ENCODE measurements at regions not wholly inside any gene's neighbourhood (a gene's known extent, or its start where the extent isn't known, plus 50 kb on each side); places are given as distances from the start of the nearest gene placed in this dataset.
"Not testable (repeated sequence)": the region's sequence is repeated elsewhere in the genome, so short reads cannot be mapped to it uniquely, and the experiment has no call there.

GRCh38 chr20:48329676-48330664 is 497.8 kb downstream of the PREX1 start:
- DNase-seq (ENCODE audit: low read depth): no peak

- DNase-seq (ENCODE audit: low read depth): no peak
Measured at GRCh38 chr20:48329031-48329615, 498.7 kb downstream of the PREX1 start.

- DNase-seq (ENCODE audit: low read depth): not testable (repeated sequence)
Measured at GRCh38 chr20:48327848-48328247, 500.0 kb downstream of the PREX1 start.

DNA sequence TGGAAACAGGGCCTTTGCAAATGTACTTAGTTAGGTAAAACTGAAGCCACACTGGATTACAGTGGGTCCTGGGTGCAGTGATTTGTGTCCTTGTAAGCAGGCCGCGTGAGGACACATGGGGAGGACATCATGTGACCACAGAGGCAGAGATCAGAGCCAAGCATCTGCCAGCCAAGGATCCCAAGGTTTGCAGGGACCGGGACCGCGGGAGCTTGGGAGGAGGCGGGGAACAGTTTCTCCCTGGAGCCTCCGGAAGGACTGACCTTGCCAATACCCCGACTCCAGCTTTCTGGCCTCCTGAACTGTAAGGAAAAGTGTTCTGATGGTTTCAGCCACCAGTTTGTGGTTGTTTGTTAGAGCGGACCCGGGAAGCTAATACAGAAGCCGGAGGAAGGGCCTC is 500.9 kb downstream of the PREX1 start:
- DNase-seq (ENCODE audit: low read depth): no peak

- no peak for DNase-seq (ENCODE audit: low read depth)
Measured at GRCh38 chr20:48326434-48326691, 501.4 kb downstream of the PREX1 start.

- DNase-seq (ENCODE audit: low read depth): no peak
Measured at GRCh38 chr20:48325656-48326433, 502.0 kb downstream of the PREX1 start.

- DNase-seq (ENCODE audit: low read depth): no peak
Measured at GRCh38 chr20:48324744-48325143, 503.1 kb downstream of the PREX1 start.

- no peak for DNase-seq (ENCODE audit: low read depth)
Measured at GRCh38 chr20:48321271-48321670, 506.5 kb downstream of the PREX1 start.

GRCh38 chr20:48319943-48320584 is 507.7 kb downstream of the PREX1 start:
- no peak for DNase-seq (ENCODE audit: low read depth)

DNA sequence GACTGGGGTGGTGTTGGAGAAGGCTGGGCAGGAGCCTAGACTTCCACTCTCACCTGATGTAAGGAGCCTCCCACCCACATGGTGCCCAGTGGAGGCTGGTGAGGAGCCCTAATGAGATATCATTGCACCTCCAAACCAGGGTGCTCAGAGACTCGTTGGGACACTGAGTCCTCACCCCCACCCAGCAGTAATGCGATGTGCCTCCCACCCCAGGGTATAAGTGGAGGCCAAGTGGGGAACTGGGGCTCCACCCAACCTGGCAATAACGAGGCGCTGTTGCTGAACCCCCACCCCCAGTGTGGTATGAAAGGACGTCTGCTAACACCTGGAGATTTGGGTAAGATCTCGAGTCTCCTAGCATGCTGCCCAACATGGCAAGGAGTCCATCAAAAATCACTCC is 510.2 kb downstream of the PREX1 start:
- DNase-seq (ENCODE audit: low read depth): no peak

- no peak for DNase-seq (ENCODE audit: low read depth)
Measured at GRCh38 chr20:48314925-48315592, 512.7 kb downstream of the PREX1 start.

GRCh38 chr20:48313324-48313723 is 514.5 kb downstream of the PREX1 start:
- DNase-seq (ENCODE audit: low read depth): no peak

DNA sequence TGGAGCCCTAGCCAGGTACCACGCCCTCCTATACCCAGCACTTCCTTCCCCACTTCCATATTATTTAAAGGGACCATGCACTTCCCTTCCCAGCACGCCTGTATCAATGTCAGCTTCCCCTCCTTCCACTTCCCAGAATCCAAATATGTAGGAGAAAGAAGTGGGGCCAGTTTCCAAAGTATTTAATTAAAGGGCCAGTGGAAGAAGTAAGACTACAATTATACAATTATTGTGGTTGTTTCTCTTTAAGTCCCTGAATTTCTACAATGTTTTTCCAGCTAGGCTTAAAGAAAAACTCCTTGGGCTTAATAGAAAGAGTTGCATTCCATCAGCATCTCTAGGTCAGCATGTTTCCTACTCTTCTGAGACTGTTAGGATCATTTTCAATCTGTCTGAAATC is 515.8 kb downstream of the PREX1 start:
- no peak for DNase-seq (ENCODE audit: low read depth)

DNA sequence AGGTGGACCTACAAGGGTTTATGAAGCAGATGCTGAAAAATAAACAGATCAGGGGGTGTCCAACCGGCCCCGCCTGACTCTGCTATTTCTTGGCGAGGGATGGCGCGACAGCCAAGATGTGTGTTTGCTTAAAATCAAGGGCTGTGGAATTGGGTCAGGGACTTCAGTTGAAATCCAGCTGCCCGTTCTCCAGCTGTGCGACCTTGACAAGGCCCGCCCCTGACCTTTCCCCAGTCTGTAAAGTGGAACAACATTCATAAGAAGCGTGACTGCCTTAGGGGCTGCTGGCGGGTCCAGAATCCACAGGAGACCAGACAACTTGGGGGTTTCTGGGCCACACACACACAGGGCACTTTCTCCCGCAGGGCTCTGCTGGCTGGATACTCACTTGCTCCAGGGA is 517.5 kb downstream of the PREX1 start:
- DNase-seq (ENCODE audit: low read depth): no peak

DNA sequence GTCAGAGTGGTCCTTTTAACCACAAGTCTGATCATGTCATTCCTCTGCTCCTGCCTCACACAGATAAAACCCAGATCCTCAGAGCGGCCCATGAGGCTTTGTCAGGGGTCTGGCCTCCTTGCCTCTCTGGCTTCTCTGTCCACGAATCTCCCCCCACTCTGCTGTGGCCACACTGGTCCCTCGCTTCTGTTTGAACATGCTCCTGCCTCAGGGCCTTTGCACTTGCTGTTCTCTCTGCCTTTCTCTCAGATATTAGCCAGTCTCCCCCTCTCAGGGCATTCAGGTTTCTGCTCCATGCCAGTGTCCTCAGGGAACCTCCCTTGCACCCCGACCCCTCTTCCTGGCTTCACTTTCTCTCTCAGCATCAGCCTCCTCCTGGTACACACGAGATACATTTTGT is 518.5 kb downstream of the PREX1 start:
- no peak for DNase-seq (ENCODE audit: low read depth)

DNA sequence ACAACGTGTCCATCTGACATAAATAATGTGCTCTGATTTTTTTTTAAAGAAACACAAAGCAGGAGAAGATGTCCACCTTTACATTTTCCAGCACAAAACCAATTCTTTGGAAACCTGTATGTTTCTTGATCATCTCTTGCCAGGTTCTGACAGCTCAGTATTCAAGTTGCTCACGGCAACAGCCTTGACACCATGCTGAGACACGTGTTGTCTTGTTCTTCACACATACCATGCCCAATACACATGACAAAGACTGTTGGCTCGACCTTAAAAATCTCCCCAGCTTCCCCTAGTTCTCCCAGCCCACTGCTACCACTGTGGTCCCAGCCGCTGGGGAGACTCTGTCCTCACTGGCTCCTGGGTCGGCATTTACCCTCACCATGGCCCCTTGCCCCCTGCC is 518.9 kb downstream of the PREX1 start:
- no peak for DNase-seq (ENCODE audit: low read depth)

DNA sequence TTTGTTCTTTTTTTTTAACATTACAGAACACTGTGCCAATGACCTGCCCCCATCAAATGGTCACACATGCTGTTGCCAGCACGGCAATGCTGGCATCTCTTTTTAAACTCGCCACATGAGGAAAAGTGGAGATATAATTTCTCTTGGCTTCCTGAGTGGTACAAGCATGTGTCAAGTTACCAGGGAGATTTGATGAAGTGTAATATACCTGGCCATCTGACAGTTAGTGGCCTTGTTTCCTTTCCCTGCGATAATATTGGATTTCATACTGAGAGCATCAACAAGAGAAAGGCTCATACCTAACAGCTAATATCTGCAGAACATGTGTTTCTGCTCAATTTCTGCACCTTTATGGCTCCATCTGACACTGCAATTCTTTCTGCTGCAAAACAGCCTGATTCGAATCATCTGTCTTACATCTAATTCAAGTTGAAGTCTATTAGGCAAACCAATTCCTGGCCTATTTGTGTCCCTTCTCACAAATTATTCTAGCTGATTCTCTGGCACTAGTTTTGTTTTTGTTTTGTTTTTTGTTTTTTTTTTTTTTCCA is 519.5 kb downstream of the PREX1 start:
- DNase-seq (ENCODE audit: low read depth): no peak

GRCh38 chr20:48307277-48307676 is 520.5 kb downstream of the PREX1 start:
- no peak for DNase-seq (ENCODE audit: low read depth)

DNA sequence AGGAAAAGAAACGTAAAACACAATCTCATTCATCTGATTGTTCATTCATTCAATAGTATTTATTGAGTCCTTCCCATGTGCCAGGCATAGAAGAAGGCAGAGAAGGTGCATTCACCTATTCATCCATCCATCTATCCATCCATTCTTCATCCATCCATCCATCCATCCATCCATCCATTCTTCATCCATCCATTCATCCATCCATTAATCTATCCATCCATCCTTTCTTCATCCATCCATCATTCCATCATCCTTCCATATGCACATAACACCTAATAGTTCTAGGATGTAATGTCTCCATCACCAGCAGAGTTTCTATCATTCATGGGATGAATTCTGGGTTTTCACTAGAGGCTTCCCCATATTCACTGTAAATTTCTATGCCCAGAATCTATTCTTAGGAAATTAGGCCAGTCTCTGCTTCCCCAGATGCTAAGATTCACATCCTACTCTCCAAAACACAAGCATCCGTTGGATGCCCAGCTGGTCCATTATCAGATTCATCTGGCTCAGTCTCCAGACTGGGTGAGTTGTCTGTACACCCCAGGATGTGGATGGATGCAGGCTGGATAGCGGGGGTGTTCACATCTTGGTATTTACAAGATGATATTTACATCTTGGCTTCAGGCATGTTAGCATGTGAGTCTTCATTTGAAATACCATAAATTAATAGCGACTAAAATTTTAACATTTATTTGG is 517.7 kb upstream of the SULF2 start:
- DNase-seq (ENCODE audit: low read depth): no peak

DNA sequence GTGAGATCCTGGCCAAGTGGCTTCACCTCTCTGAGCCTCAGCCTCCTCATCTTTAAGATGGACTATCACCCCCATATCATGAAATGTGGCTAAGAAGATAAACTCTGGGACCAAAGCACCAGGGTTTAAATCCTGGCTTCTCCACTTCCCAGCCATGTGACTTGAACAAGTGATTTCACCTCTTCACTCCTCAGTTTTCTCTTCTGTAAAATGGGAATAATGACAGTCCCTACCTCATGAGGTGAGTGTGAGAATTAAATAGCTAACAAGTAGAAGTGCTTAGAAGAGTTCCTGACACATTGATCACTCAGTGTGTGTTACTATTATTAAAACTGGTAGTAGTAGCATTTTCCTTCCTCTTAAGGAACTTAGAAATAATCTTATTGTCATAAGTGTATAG is 516.9 kb upstream of the SULF2 start:
- DNase-seq (ENCODE audit: low read depth): no peak

DNA sequence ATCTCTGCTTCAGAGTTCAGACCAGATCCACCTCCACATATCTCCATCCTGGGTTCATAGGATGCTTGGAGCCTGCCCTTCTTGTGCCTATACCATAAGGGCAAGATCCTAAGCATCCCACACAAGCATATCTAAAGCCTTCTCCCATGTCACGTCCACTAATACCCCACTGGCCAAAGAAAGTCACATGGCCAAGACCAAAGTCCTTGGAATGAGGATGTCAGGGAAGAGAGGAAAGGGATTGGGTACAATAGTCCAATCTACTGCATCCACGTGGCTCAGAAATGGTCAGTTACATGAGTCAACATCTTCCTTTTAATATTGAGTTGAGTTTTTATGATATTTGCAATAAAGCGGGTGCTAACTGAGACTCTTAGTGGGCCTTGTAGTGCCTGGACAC is 515.9 kb upstream of the SULF2 start:
- DNase-seq (ENCODE audit: low read depth): no peak
